HL-60 (cell line): ENCODE measurements at regions not wholly inside any gene's neighbourhood (a gene's known extent, or its start where the extent isn't known, plus 50 kb on each side); places are given as distances from the start of the nearest gene placed in this dataset.

Source experiments
- DNase-seq, 2 experiments: peaks; one replicate each; pipeline ENCODE4 v3.0.0-alpha.2; 2010 to 2020; ENCODE audit warnings: low read depth in 1 of 2, low spot score in 1 of 2
- H3K27ac ChIP-seq: fragments of 250-450 bp; sonication (Bioruptor Pico); replicated peaks from 2 replicates; pipeline ENCODE4 v1.5.1; 2020; ENCODE audit warnings: mild to moderate bottlenecking, moderate library complexity
- H3K27me3 ChIP-seq: fragments of 250-450 bp; sonication (Bioruptor Pico); 2 replicates; pipeline ENCODE4 v1.5.1; 2021; ENCODE audit warnings: mild to moderate bottlenecking, moderate library complexity; ENCODE audit not compliant: insufficient read depth, poor library complexity, severe bottlenecking
- H3K4me3 ChIP-seq: replicated peaks from 2 replicates; pipeline ENCODE4 v1.5.1; 2011; ENCODE audit warnings: mild to moderate bottlenecking, control low read depth, low read length; ENCODE audit not compliant: insufficient read depth
- GABPA ChIP-seq: IDR thresholded peaks from 2 replicates; pipeline ENCODE4 v1.6.1; 2012; ENCODE audit warnings: low read depth
- POLR2AphosphoS5 ChIP-seq: IDR thresholded peaks from 2 replicates; pipeline ENCODE4 v1.6.1; 2012; ENCODE audit warnings: low read depth
- REST ChIP-seq: IDR thresholded peaks from 2 replicates; pipeline ENCODE4 v1.6.1; 2012; ENCODE audit warnings: low read depth; ENCODE audit not compliant: insufficient replicate concordance
- SPI1 ChIP-seq: IDR thresholded peaks from 2 replicates; pipeline ENCODE4 v1.6.1; 2012; ENCODE audit warnings: low read depth, mild to moderate bottlenecking, borderline replicate concordance
- TF ChIP-seq, protein P1 (sequence below): IDR thresholded peaks from one replicate; pipeline ENCODE4 v1.5.1; 2011; ENCODE audit warnings: low read length, control low read depth, inconsistent platforms; ENCODE audit not compliant: insufficient read depth

DNA sequence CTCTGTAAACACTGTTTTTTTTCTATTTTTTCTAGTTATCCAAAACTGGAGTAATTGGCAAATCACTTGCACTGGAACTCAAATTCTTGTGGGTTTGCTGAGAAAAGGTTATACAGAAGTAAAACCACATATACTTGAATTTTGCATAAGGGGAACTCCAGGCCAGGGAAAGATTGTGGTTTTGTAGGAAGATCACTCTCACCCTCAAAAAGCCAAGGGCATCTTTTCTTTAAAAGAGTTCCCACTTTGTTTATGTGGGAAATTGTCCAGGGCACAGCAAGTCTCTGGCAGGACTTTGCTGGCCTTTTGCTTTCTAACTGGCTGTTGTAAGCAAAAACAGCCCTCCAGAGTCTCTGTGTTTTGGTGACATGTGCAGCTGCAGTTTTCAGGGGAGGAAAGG is 340.3 kb upstream of the RBMS3 start:
- Histone ChIP-seq H3K27ac (no peak overlapping the region), H3K27me3 (no peaks in the 10 kb centered on the region), H3K4me3 (no peak overlapping the region)
- no peak for DNase-seq
- TF ChIP-seq GABPA (no peak), POLR2AphosphoS5 (no peak), REST (no peak), SPI1 (no peak)
- TF ChIP-seq, protein P1, sequence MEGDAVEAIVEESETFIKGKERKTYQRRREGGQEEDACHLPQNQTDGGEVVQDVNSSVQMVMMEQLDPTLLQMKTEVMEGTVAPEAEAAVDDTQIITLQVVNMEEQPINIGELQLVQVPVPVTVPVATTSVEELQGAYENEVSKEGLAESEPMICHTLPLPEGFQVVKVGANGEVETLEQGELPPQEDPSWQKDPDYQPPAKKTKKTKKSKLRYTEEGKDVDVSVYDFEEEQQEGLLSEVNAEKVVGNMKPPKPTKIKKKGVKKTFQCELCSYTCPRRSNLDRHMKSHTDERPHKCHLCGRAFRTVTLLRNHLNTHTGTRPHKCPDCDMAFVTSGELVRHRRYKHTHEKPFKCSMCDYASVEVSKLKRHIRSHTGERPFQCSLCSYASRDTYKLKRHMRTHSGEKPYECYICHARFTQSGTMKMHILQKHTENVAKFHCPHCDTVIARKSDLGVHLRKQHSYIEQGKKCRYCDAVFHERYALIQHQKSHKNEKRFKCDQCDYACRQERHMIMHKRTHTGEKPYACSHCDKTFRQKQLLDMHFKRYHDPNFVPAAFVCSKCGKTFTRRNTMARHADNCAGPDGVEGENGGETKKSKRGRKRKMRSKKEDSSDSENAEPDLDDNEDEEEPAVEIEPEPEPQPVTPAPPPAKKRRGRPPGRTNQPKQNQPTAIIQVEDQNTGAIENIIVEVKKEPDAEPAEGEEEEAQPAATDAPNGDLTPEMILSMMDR, result no peak

GRCh38 chr3:28940994-28941393 is 339.9 kb upstream of the RBMS3 start:
- Histone ChIP-seq H3K4me3 (no peak overlapping the region), H3K27ac (no peak overlapping the region), H3K27me3 (no peaks in the 10 kb centered on the region)
- no peak for DNase-seq
- TF ChIP-seq GABPA, result no peak
- TF ChIP-seq, protein P1, result no peak
- TF ChIP-seq REST, result no peak
- no peak for TF ChIP-seq SPI1
- TF ChIP-seq POLR2AphosphoS5, result no peak

GRCh38 chr3:28947061-28947460 is 333.8 kb upstream of the RBMS3 start:
- Histone ChIP-seq H3K4me3 (no peak overlapping the region), H3K27me3 (no peaks in the 10 kb centered on the region), H3K27ac (no peak overlapping the region)
- no peak for DNase-seq
- TF ChIP-seq REST (no peak), GABPA (no peak), POLR2AphosphoS5 (no peak), SPI1 (no peak)
- TF ChIP-seq, protein P1, result no peak
